Stimulated activated CD8-positive, alpha-beta memory T cell treated with anti-CD3 and anti-CD28 coated beads, Interleukin-7, amount 100 ng/mL, for 24 hours (primary cell): ENCODE measurements at regions not wholly inside any gene's neighbourhood (a gene's known extent, or its start where the extent isn't known, plus 50 kb on each side); places are given as distances from the start of the nearest gene placed in this dataset.
"Not testable (repeated sequence)": the region's sequence is repeated elsewhere in the genome, so short reads cannot be mapped to it uniquely, and the experiment has no call there.

ENCODE experiments used
- DNase-seq: peaks from one replicate; pipeline ENCODE4 v3.0.0-alpha.2; 2020; ENCODE audit warnings: low read depth

GRCh38 chr1:47661040-47661439 lies 223.2 kb downstream of the FOXD2 start:
- DNase-seq: no peak

GRCh38 chr1:47662068-47662467 lies 224.2 kb downstream of the FOXD2 start:
- no peak for DNase-seq

DNA sequence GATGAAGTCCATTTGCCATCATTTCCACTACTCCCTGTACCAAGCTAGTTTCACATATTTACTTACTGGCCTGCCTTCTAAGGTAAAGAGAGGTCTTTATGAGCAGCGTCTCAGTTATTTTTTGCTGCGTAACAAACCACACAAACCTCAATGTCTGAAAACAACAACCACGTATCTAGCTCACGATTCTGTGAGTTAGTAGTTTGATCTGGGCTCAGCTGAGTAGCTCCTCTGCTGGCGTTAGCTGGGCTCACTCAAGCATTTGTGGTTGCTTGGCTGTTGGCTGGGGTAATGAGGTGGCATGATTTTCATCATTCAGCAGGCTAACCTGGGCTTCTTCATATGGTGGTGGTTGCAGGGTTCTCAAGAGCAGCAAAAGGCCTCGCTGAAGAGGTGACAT lies 225.4 kb downstream of the FOXD2 start:
- no peak for DNase-seq

DNA sequence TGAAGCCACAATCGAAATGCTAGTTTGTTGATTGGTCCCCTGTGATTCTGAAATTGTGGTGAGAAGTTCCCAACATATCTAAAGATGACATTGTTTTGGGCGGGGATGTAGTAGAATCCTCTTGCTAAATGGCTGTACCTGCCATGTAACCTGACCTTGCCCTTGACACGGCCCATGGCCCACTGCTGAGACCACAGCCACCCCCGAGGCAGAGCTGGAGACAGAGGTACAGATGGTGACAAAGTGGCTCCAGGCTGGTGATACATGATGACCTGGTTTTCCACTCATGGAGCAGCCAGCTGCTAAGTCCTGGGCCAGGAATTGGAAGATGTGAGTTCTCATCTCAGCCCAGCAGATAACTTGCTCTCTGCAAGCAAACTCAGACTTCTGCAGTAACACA lies 226.5 kb downstream of the FOXD2 start:
- no peak for DNase-seq

GRCh38 chr1:47664896-47665295 lies 227.1 kb downstream of the FOXD2 start:
- not testable (repeated sequence) for DNase-seq

DNA sequence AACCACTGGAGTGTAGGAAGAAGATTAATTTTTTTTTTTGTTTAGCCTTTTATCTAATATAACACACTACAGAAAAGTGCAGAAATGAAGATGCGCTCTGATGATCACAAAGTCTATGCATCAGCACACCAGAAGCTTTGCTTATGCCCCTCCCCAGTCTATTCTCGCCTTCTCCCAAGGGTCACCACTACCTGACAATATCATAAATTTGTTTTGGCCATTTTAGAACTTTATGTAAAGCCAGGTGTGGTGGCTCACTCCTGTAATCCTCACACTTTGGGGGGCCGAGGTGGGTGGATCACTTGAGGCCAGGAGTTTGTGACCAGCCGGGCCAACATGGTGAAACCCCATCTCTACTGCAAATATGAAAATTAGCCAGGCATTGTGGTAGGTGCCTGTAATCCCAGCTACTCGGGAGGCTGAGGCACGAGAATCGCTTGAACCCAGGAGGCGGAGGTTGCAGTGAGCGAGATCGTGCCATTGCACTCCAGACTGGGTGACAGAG lies 231.3 kb downstream of the FOXD2 start:
- DNase-seq: no peak

DNA sequence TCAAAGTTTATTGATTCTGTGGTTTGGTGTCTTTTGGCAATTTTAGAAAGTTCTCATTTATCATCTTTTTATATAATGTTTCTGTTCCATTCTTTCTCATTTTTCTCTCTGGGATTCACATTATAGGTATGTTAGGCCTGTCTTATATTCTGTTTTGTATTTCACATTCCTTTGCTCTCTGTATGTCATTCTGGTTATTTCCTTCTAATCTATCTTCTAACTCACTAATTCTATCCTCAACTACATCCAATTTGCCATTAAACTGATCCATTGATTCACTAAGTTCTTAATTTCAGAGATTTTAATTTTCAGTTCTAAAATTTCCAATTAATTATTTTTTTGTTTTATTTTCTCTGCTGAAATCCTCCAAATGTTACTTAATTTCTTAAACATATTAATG lies 234.8 kb downstream of the FOXD2 start:
- DNase-seq: no peak

DNA sequence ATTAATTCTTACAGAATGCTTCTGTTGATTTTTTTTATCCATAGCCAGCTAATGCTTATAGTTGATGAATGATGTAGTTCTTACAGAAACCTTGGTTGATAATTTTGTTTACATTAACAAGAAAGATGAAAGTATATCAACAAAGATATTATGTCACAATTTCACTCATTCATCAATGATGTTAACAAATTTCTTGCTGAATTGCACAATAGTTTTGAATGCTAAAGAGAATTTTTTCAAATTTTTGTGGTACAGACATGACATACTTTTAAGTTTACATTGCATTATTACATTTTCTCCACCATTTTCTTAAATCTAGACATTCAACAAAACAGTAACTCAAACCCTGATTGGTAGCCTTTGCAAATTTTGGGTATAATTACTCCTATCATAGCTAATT lies 236.3 kb downstream of the FOXD2 start:
- DNase-seq: no peak

GRCh38 chr1:47675047-47675675 lies 237.3 kb downstream of the FOXD2 start:
- DNase-seq: no peak

- DNase-seq: no peak
These were observed 237.9 kb downstream of the FOXD2 start for GRCh38 chr1:47675721-47676120.

GRCh38 chr1:47676311-47677054 lies 238.6 kb downstream of the FOXD2 start:
- no peak for DNase-seq

- no peak for DNase-seq
These were observed 239.5 kb downstream of the FOXD2 start for GRCh38 chr1:47677241-47677940.

DNA sequence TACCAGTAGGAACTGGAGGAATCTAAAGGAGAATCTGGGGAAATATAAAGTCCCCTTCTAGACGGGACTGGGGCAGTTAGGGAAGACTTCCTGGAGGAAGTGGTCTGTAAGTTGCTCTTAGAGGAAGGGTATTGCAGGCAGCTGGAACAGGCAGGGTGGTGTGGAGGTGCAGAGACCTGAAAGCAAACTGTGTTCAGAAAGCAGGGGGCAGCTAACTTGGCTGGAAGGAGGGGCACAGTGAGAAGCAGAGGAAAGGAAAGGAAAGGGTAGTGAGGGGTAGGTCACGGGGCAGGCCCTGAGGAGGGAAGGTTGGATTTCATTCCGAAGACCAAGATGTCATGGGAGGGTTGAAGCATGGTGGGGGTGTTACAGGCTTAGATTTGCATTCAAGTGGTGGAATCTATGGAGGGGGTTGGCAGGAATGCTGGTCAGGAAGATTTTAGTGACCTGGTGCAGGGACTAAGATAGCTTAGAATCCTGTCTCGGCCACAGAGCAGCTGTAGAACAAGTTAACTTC lies 240.7 kb downstream of the FOXD2 start:
- DNase-seq: no peak

- no peak for DNase-seq
These were observed 241.5 kb downstream of the FOXD2 start for GRCh38 chr1:47679301-47679791.

DNA sequence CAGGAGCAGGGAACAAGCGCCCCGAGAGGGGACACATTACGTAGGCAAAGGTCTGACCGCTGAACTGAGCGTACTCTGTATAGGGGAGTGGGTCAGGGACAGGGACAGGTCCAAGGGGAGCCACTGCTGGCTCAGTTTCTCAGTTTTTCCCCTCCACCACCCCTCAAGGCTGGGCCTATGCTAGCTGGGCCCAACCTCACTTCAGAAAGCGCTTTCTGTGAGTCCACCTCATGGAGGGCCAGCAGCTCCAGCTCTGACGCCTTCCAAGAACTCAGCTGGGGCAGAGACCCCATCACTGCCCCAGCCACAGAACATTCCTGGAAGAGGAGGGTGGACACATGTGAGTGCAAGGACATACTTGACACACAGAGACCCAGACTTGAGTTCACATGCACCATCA lies 242.0 kb downstream of the FOXD2 start:
- no peak for DNase-seq

GRCh38 chr1:47680815-47681475 lies 243.1 kb downstream of the FOXD2 start:
- DNase-seq: no peak

- DNase-seq: no peak
These were observed 243.9 kb downstream of the FOXD2 start for GRCh38 chr1:47681735-47682134.

DNA sequence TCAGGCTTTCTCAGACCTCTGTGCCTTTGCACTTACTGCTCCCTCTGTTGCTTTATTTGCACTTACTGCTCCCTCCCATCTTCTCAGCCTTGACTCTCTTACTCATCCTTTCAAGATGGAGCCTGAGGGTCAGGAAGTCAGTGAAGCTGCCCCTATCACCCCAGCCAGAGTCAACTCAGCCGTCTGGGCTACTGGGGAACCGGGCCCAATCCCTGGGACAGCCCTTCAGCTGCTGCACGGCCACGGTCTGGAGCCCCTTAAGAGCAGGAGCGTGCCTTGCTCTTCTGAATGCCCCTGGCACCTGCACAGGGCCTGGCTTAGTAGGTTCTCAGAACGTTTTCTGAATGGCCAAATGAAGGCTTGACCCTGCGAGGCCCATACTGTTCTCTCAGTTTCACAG lies 244.4 kb downstream of the FOXD2 start:
- no peak for DNase-seq

GRCh38 chr1:47682786-47683350 lies 245.0 kb downstream of the FOXD2 start:
- DNase-seq: no peak

DNA sequence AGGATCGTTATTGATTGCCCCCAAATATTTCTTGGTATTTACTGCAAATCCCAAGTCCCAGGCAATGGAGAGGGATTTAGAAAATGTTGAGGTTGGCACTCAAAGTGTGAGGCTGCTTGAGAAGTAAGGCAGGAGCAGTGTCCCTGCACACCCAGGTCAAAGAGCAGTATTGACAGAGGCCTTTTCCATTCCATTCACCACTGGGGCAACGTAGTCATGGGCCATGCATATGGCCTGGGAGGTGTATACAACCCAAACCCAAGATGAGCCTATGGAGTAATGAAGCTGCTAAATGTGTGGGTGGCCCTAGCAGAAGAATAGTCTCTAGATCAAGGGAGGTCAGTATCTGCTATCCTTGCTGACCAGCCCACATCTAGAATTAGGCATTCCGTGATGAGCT lies 245.6 kb downstream of the FOXD2 start:
- no peak for DNase-seq

DNA sequence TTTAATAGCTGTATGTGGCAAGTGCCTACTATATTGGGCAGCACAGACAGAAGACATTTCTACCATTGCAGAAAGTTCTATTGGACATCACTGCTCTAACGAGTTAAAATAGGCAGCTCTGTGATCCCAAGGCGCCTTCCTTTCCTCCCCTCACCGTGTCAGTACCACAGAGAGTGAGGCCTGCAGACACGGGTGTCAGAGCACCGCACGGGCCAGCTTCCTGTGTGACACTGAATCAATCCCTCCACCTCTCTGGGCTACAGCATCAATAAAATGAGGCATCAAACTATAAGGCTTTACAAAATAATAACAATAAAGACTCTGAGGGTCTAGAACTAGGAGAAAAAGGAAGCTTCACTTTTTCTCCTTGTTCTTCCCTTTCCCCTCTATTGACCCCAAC lies 246.7 kb downstream of the FOXD2 start:
- DNase-seq: no peak
